Tibial nerve (tissue), 4 donors: ENCODE measurements at regions not wholly inside any gene's neighbourhood (a gene's known extent, or its start where the extent isn't known, plus 50 kb on each side); places are given as distances from the start of the nearest gene placed in this dataset.

Experiments
- DNase-seq, 2 donors: peaks; one replicate each; pipeline ENCODE4 v3.0.0-alpha.2; 2019; ENCODE audit warnings: low spot score in 2 of 2
- H3K27ac ChIP-seq, 4 donors: fragments of 200-600 bp; sonication (generic) in 3 of 4; one replicate each; pipeline ENCODE4 v1.5.1; 2017 to 2019; ENCODE audit warnings: mild to moderate bottlenecking in 1 of 4
- H3K27me3 ChIP-seq, 2 donors: fragments of 200-600 bp; sonication (generic) in 1 of 2; one replicate each; pipeline versions ENCODE4 v1.5.1 to v1.6.0; 2017 to 2019
- H3K36me3 ChIP-seq, 3 donors: fragments of 200-600 bp; sonication (generic); one replicate each; pipeline ENCODE4 v1.5.1; 2018 to 2019
- H3K4me1 ChIP-seq, 4 donors: fragments of 200-600 bp; sonication (generic) in 3 of 4; one replicate each; pipeline ENCODE4 v1.5.1; 2017 to 2019
- H3K4me3 ChIP-seq, 4 donors: fragments of 200-600 bp; sonication (generic) in 3 of 4; one replicate each; pipeline ENCODE4 v1.5.1; 2017 to 2019; ENCODE audit warnings: mild to moderate bottlenecking in 1 of 4, moderate library complexity in 1 of 4
- H3K9me3 ChIP-seq, 4 donors: fragments of 200-600 bp; sonication (generic) in 3 of 4; one replicate each; pipeline ENCODE4 v1.5.1; 2017 to 2019
- EP300 ChIP-seq, 2 donors: sonication (generic); formaldehyde crosslinking; IDR thresholded peaks; one replicate each; pipeline ENCODE4 v1.6.1; 2017; ENCODE audit warnings: antibody characterized with exemption in 2 of 2, mild to moderate bottlenecking in 1 of 2
- POLR2A ChIP-seq, 2 donors: fragments of 450-650 bp; IDR thresholded peaks; one replicate each; pipeline ENCODE4 v1.6.1; 2017; ENCODE audit warnings: antibody characterized with exemption in 2 of 2, mild to moderate bottlenecking in 2 of 2, moderate library complexity in 2 of 2
- WGBS, 2 donors: methylation state at CpG; one replicate each; pipeline ENCODE4 v1.1.5; 2018; 5-methylcytosine and 5-hydroxymethylcytosine counted together
- TF ChIP-seq, protein P1 (sequence below), 5 experiments: fragments of 200-600 bp in 3 of 5; fragments of 450-650 bp in 2 of 5; sonication (generic) in 3 of 5; IDR thresholded peaks; one replicate each; pipeline ENCODE4 v1.5.1; 2016 to 2019; ENCODE audit warnings: antibody characterized with exemption in 5 of 5, mild to moderate bottlenecking in 3 of 5, moderate library complexity in 2 of 5

DNA sequence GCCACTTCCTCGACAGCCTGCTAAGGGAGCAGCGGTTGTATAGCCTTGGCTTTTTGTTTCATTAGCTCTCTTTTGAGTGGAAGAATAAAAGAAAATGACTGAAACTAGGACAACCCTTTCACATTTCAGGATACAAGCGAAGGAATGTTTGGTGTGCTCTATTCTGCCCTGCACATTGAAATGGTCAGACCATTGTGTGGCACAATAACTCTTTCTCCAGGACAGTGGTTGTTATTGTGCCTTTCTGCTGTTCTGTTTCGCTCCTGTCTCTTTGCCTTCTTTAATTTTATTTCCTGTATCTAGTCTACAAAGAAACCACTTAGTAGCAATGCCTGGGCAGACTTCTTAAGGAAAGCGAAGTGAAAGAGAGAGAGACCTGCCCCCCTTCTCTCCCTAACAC is 473.7 kb downstream of the GBA3 start:
- no peak overlapping the region for H3K27ac ChIP-seq
- H3K4me3 ChIP-seq = no peak overlapping the region
- WGBS, 2 donors = 56 to 60% methylated on average over 5 of the region's 5 CpGs
- H3K9me3 ChIP-seq = no peaks in the 10 kb centered on the region
- no peaks in the 10 kb centered on the region for H3K36me3 ChIP-seq
- no peak for TF ChIP-seq POLR2A (IDR thresholded peaks at IDR 0.05)
- DNase-seq = no peak
- H3K27me3 ChIP-seq = no peaks in the 10 kb centered on the region
- no peaks in the 10 kb centered on the region for H3K4me1 ChIP-seq

DNA sequence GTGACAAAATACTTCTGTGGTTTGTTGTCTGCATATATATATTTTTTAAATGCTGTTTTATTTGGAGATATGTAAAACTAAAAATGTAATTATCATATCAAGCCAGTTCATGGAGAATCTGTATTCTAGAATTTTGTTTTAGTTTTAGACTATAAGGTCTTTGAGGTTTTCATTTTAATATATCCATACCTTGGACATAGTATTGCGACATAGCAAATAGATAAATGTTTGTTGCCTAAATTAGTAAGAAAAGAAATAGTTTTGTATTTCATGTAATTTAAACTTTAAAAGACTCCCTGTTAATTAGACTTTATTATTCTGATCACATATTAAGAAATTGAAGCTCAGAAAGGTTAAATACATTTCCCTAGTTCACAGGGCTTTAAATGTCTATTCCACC is 472.9 kb downstream of the GBA3 start:
- Histone ChIP-seq H3K36me3 (no peaks in the 10 kb centered on the region), H3K4me1 (no peaks in the 10 kb centered on the region), H3K9me3 (no peaks in the 10 kb centered on the region), H3K4me3 (no peak overlapping the region), H3K27ac (no peak overlapping the region), H3K27me3 (no peaks in the 10 kb centered on the region)
- TF ChIP-seq, protein P1, sequence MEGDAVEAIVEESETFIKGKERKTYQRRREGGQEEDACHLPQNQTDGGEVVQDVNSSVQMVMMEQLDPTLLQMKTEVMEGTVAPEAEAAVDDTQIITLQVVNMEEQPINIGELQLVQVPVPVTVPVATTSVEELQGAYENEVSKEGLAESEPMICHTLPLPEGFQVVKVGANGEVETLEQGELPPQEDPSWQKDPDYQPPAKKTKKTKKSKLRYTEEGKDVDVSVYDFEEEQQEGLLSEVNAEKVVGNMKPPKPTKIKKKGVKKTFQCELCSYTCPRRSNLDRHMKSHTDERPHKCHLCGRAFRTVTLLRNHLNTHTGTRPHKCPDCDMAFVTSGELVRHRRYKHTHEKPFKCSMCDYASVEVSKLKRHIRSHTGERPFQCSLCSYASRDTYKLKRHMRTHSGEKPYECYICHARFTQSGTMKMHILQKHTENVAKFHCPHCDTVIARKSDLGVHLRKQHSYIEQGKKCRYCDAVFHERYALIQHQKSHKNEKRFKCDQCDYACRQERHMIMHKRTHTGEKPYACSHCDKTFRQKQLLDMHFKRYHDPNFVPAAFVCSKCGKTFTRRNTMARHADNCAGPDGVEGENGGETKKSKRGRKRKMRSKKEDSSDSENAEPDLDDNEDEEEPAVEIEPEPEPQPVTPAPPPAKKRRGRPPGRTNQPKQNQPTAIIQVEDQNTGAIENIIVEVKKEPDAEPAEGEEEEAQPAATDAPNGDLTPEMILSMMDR (IDR thresholded peaks at IDR 0.05) = no peak
- TF ChIP-seq POLR2A (IDR thresholded peaks at IDR 0.05) = no peak
- no peak for TF ChIP-seq EP300 (IDR thresholded peaks at IDR 0.05)
- no peak for DNase-seq
- 96 to 97% methylated on average over 1 of the region's 1 CpG for WGBS, 2 donors

GRCh38 chr4:23163647-23164436 is 471.1 kb downstream of the GBA3 start:
- Histone ChIP-seq H3K9me3 (no peaks in the 10 kb centered on the region), H3K4me3 (no peak overlapping the region), H3K27me3 (no peaks in the 10 kb centered on the region), H3K4me1 (no peaks in the 10 kb centered on the region), H3K36me3 (no peaks in the 10 kb centered on the region), H3K27ac (no peak overlapping the region)
- DNase-seq = no peak
- 67 to 85% methylated on average over 6 of the region's 6 CpGs for WGBS, 2 donors
- no peak for TF ChIP-seq POLR2A (IDR thresholded peaks at IDR 0.05)
- TF ChIP-seq, protein P1 (IDR thresholded peaks at IDR 0.05) = no peak

DNA sequence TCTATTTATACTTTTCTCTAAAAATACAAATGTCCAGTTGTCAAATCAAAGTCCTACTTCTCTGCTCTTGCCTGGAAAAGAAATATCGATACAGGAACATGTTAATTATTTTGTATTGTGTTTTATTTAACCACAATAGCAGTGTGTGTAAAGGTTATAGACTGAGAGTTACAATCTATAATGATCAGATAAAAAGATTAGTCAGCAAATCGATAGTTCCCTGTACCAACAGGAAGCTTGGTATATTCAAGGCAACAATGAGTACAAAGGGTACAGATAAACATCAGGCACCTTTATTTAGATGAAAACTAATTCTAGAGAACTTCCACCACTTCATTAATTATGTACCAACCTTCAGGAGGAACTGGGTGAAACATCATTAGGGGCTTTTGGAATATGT is 469.5 kb downstream of the GBA3 start:
- H3K27me3 ChIP-seq = no peaks in the 10 kb centered on the region
- DNase-seq = no peak
- H3K27ac ChIP-seq = no peak overlapping the region
- TF ChIP-seq EP300 (IDR thresholded peaks at IDR 0.05) (no peak), POLR2A (IDR thresholded peaks at IDR 0.05) (no peak)
- TF ChIP-seq, protein P1 (IDR thresholded peaks at IDR 0.05) = no peak
- H3K4me3 ChIP-seq = no peak overlapping the region
- H3K4me1 ChIP-seq = no peaks in the 10 kb centered on the region
- WGBS, 2 donors = 86 to 90% methylated on average over 2 of the region's 2 CpGs
- no peaks in the 10 kb centered on the region for H3K9me3 ChIP-seq
- H3K36me3 ChIP-seq = no peaks in the 10 kb centered on the region

DNA sequence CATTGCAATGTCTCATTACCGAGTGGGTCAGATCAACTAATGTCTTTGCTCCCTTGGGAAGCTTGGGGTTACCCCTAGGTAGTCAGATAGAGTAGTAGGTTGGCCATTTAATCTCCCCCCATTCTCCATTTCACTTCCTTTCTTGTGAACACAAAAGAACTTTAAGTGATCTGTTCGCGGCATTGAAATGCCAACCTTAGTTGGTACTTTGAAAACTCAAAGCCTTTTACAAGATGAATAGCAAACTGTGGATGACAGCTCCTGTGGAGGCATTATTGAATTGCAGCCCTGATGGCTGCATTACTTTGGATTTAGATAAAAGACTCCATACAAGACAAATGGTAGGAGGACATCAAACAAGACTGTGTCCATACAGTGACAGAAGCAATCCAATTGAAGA is 469.1 kb downstream of the GBA3 start:
- WGBS, 2 donors = 60 to 70% methylated on average over 3 of the region's 3 CpGs
- DNase-seq = no peak
- TF ChIP-seq, protein P1 (IDR thresholded peaks at IDR 0.05) = no peak
- TF ChIP-seq POLR2A (IDR thresholded peaks at IDR 0.05) (no peak), EP300 (IDR thresholded peaks at IDR 0.05) (no peak)

More for the DNA sequence above, 469.1 kb downstream of the GBA3 start:
- H3K9me3 ChIP-seq = no peaks in the 10 kb centered on the region
- no peaks in the 10 kb centered on the region for H3K36me3 ChIP-seq
- H3K27ac ChIP-seq = no peak overlapping the region
- H3K4me1 ChIP-seq = no peaks in the 10 kb centered on the region
- no peaks in the 10 kb centered on the region for H3K27me3 ChIP-seq
- no peak overlapping the region for H3K4me3 ChIP-seq
